ENCODE measurements at regions not wholly inside any gene's neighbourhood (a gene's known extent, or its start where the extent isn't known, plus 50 kb on each side); places are given as distances from the start of the nearest gene placed in this dataset.

- no peaks in the 10 kb centered on the region for H3K9me3 ChIP-seq (replicated peaks; ENCODE audit: control insufficient read depth, insufficient read depth, low read length)
- no peaks in the 10 kb centered on the region for H3K36me3 ChIP-seq (ENCODE audit: control insufficient read depth in 2 of 2, extremely low read depth in 1 of 2, insufficient read depth in 2 of 2, low read length in 2 of 2)
- no TSS peak for BruUV-seq (replicated peaks)
- no peak overlapping the region for H2AFZ ChIP-seq (ENCODE audit: low read depth, low read length)
- no peak for TF ChIP-seq MYC (IDR thresholded peaks at IDR 0.05; ENCODE audit: low read depth, low read length)
- no peak for TF ChIP-seq POLR2A (IDR thresholded peaks at IDR 0.05; ENCODE audit: low read depth, low read length)
- TF ChIP-seq POLR2AphosphoS5 (IDR thresholded peaks at IDR 0.05; ENCODE audit: insufficient read depth, low read depth, low read length) = no peak
- no peak overlapping the region for H3K4me3 ChIP-seq (replicated peaks in 1 of 3; ENCODE audit: insufficient read depth in 1 of 3, low read depth in 1 of 3, low read length in 3 of 3)
- intact Hi-C loops (cut with micrococcal nuclease) (no loop called here), dilution Hi-C loops (cut with MboI; ENCODE audit: extremely low pct_ligation_motif_present, low sequenced_read_pairs) (no loop called here)
- no peaks in the 10 kb centered on the region for H3K79me2 ChIP-seq (ENCODE audit: control insufficient read depth, insufficient read depth, low read length)
- DNase-seq (ENCODE audit: low read depth, low spot score) (no peak), FAIRE-seq (no peak)
- H3K9me1 ChIP-seq (replicated peaks; ENCODE audit: control insufficient read depth, extremely low read depth, insufficient read depth, low read length) = no peaks in the 10 kb centered on the region
- no peak overlapping the region for H3K4me2 ChIP-seq (ENCODE audit: insufficient read depth, low read length)
- H3K27ac ChIP-seq (ENCODE audit: insufficient read depth, low read depth, low read length) = no peak overlapping the region
- no peaks in the 10 kb centered on the region for H4K20me1 ChIP-seq (replicated peaks; ENCODE audit: control insufficient read depth, extremely low read depth, insufficient read depth, low read length)
- H3K4me1 ChIP-seq (ENCODE audit: control insufficient read depth, extremely low read depth, insufficient read depth, low read length) = no peaks in the 10 kb centered on the region
- H3K9ac ChIP-seq (replicated peaks; ENCODE audit: extremely low read depth, insufficient read depth, low read length) = no peak overlapping the region
- CTCF ChIA-PET = interaction anchor here (1.0 to 1.2 kb wide), 2 partner anchors 14 to 15 kb away, joined by 3 to 4 read pairs; no protein-coding TSS in a partner anchor
- POLR2A ChIA-PET = no interaction called here
- peaks cover 0 to under 1% of the 10 kb centered on the region in 2 experiments for H3K27me3 ChIP-seq (ENCODE audit: control insufficient read depth in 2 of 2, insufficient read depth in 2 of 2, low read length in 2 of 2)
Observed at GRCh38 chr5:68154119-68154857, 61.3 kb upstream of the PIK3R1 start.

- Histone ChIP-seq H3K4me2 (ENCODE audit: insufficient read depth, low read length) (no peak overlapping the region), H3K36me3 (ENCODE audit: control insufficient read depth in 2 of 2, extremely low read depth in 1 of 2, insufficient read depth in 2 of 2, low read length in 2 of 2) (no peaks in the 10 kb centered on the region), H3K79me2 (ENCODE audit: control insufficient read depth, insufficient read depth, low read length) (no peaks in the 10 kb centered on the region), H3K4me3 (replicated peaks in 1 of 3; ENCODE audit: insufficient read depth in 1 of 3, low read depth in 1 of 3, low read length in 3 of 3) (no peak overlapping the region), H3K9me3 (replicated peaks; ENCODE audit: control insufficient read depth, insufficient read depth, low read length) (no peaks in the 10 kb centered on the region), H3K4me1 (ENCODE audit: control insufficient read depth, extremely low read depth, insufficient read depth, low read length) (no peaks in the 10 kb centered on the region), H2AFZ (ENCODE audit: low read depth, low read length) (no peak overlapping the region), H4K20me1 (replicated peaks; ENCODE audit: control insufficient read depth, extremely low read depth, insufficient read depth, low read length) (no peaks in the 10 kb centered on the region), H3K9me1 (replicated peaks; ENCODE audit: control insufficient read depth, extremely low read depth, insufficient read depth, low read length) (no peaks in the 10 kb centered on the region), H3K9ac (replicated peaks; ENCODE audit: extremely low read depth, insufficient read depth, low read length) (no peak overlapping the region), H3K27me3 (ENCODE audit: control insufficient read depth in 2 of 2, insufficient read depth in 2 of 2, low read length in 2 of 2) (no peaks in the 10 kb centered on the region), H3K27ac (ENCODE audit: insufficient read depth, low read depth, low read length) (no peak overlapping the region)
- intact Hi-C loops (cut with micrococcal nuclease) = no loop called here
- ChIA-PET POLR2A (no interaction called here), CTCF (no interaction called here)
- TF ChIP-seq MYC (IDR thresholded peaks at IDR 0.05; ENCODE audit: low read depth, low read length) (no peak), FOS (IDR thresholded peaks at IDR 0.05; ENCODE audit: borderline replicate concordance, insufficient read depth, low read length) (no peak), POLR2A (IDR thresholded peaks at IDR 0.05; ENCODE audit: low read depth, low read length) (no peak), MAX (IDR thresholded peaks at IDR 0.05; ENCODE audit: insufficient read depth, insufficient read length) (no peak), GATA2 (IDR thresholded peaks at IDR 0.05; ENCODE audit: insufficient read depth, insufficient read length, low read depth, low read length) (no peak), EZH2 (IDR thresholded peaks at IDR 0.05; ENCODE audit: borderline replicate concordance, low read depth, low read length, severe bottlenecking) (no peak), POLR2AphosphoS5 (IDR thresholded peaks at IDR 0.05; ENCODE audit: insufficient read depth, low read depth, low read length) (no peak), JUN (IDR thresholded peaks at IDR 0.05; ENCODE audit: borderline replicate concordance, insufficient read depth, insufficient read length, low read depth) (no peak)
- TF ChIP-seq, protein P1, sequence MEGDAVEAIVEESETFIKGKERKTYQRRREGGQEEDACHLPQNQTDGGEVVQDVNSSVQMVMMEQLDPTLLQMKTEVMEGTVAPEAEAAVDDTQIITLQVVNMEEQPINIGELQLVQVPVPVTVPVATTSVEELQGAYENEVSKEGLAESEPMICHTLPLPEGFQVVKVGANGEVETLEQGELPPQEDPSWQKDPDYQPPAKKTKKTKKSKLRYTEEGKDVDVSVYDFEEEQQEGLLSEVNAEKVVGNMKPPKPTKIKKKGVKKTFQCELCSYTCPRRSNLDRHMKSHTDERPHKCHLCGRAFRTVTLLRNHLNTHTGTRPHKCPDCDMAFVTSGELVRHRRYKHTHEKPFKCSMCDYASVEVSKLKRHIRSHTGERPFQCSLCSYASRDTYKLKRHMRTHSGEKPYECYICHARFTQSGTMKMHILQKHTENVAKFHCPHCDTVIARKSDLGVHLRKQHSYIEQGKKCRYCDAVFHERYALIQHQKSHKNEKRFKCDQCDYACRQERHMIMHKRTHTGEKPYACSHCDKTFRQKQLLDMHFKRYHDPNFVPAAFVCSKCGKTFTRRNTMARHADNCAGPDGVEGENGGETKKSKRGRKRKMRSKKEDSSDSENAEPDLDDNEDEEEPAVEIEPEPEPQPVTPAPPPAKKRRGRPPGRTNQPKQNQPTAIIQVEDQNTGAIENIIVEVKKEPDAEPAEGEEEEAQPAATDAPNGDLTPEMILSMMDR (IDR thresholded peaks at IDR 0.05; ENCODE audit: extremely low read depth in 1 of 2, insufficient read depth in 1 of 2, low read depth in 1 of 2, low read length in 2 of 2) = no peak
- FAIRE-seq (no peak), DNase-seq (ENCODE audit: low read depth, low spot score) (no peak)
- dilution Hi-C loops (cut with MboI; ENCODE audit: extremely low pct_ligation_motif_present, low sequenced_read_pairs) = no loop called here
- BruUV-seq (replicated peaks) = no TSS peak
Observed at GRCh38 chr5:68151812-68152211, 63.7 kb upstream of the PIK3R1 start.

Measured in endothelial cell of umbilical vein (primary cell).